ENCODE measurements at regions not wholly inside any gene's neighbourhood (a gene's known extent, or its start where the extent isn't known, plus 50 kb on each side); places are given as distances from the start of the nearest gene placed in this dataset.
A peak's percentile ranks its signal among the peaks of the same experiment; 100 is the strongest.

DNA sequence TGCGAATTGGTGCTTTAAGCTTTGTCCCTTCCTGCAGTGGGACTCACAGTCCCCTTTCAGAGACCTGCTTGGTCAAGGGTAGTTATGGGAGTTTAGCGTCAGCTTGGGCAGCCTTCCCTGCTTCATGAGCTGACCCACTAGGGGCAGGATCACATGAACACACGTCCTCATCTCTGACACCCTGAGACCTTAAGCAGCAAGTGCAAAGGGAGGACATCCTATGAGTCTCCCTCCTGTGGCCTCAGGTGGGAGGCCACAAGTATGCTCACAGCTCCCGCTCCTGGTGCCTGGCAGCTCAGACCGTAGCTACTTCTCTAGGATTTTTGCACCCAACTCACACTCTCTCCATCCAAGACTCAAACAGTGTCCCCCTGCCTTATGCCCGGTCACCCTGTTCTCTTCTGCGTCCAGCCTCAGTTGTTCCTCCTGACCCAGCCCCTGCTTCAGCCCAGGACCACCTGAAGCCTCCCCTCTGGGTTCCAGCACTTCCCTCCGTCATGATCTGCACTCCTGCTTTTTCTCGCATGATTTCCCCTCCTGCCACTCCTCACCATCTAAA, 136.6 kb upstream of the FAM20C start:
- Histone ChIP-seq H3K9me3 (no peaks in the 10 kb centered on the region), H3K27me3 (no peaks in the 10 kb centered on the region), H3K36me3 (no peaks in the 10 kb centered on the region), H3K4me1 (ENCODE audit: control insufficient read depth in 1 of 2, insufficient read depth in 1 of 2, low read depth in 1 of 2, low read length in 1 of 2) (peaks cover 13 to 18% of the 10 kb centered on the region in 2 experiments), H3K27ac (no peak overlapping the region), H3K4me3 (ENCODE audit: low read depth in 1 of 2, low read length in 1 of 2) (no peak overlapping the region)
- no peak for TF ChIP-seq CTCF (IDR thresholded peaks at IDR 0.05)

- TF ChIP-seq CTCF (IDR thresholded peaks at IDR 0.05), result no peak
- Histone ChIP-seq H3K27me3 (no peaks in the 10 kb centered on the region), H3K36me3 (no peaks in the 10 kb centered on the region), H3K9me3 (no peaks in the 10 kb centered on the region), H3K4me1 (ENCODE audit: control insufficient read depth in 1 of 2, insufficient read depth in 1 of 2, low read depth in 1 of 2, low read length in 1 of 2) (peaks cover 18 to 25% of the 10 kb centered on the region in 2 experiments), H3K27ac (peak overlapping the region; percentile 64), H3K4me3 (ENCODE audit: low read depth in 1 of 2, low read length in 1 of 2) (no peak overlapping the region)
Measured at GRCh38 chr7:56291-56913, 136.0 kb upstream of the FAM20C start.

DNA sequence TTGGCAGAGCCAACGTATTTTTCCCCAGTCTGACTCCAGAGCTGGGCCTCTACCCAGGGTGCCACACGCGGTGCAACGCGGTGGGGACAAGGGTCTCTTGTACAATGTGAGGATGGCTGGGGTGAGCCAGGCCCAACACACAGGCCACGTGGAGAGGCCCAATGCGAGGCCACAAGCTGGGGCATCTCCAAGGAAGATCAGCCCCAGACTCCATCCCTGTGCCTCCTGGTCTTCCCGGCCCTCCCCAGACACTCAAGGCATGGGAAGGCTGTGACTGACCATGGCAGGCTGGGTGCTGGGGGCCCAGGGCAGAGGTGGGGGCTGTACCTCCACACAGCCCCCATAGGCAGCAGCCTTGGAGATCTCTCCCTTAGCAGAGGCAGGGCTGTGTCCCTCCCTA, 135.3 kb upstream of the FAM20C start:
- no peaks in the 10 kb centered on the region for H3K36me3 ChIP-seq

DNA sequence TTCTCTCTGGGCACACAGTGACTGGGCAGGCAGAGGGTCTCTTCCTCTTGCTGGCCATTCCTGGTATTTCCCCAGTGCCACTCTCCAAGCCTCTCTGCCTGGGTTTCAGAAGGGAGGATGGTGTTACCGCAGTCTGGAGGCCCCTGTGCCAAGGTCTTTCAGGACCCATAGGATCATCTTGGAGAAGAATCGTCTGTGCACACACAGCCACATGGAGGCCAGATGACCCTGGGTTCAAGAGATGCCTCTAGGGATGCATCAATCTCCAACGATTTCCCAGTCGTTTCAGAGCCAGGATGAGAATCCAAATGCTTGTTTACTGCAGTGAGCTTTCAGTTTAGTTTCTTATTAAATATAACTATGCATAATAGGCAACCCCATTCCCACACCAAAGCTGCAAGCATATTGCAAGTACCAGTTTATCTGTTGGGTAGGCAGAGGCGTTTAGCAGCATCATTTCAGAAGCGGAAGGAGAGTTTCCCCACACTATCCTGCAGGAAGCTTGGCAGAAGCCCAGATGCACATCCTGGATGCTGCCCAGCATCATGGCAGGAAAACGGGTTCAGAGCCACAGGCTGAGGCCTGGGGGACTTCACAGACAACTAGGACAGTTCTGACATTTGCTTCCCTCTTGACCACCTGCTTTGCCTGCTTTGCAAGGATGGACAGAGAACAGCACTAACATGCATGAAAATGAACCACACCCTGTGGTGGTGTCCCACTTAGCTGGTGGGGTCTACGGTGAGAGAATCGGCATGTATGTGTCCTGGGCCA, 134.7 kb upstream of the FAM20C start:
- no peaks in the 10 kb centered on the region for H3K9me3 ChIP-seq
- H3K27me3 ChIP-seq, result no peaks in the 10 kb centered on the region
- H3K27ac ChIP-seq, result peak overlapping the region; percentile 64
- peaks cover 21 to 31% of the 10 kb centered on the region in 2 experiments for H3K4me1 ChIP-seq (ENCODE audit: control insufficient read depth in 1 of 2, insufficient read depth in 1 of 2, low read depth in 1 of 2, low read length in 1 of 2)
- no peak for TF ChIP-seq CTCF (IDR thresholded peaks at IDR 0.05)
- H3K4me3 ChIP-seq (ENCODE audit: low read depth in 1 of 2, low read length in 1 of 2), result peak overlapping the region in 1 of 2 experiments; percentile 1
- H3K36me3 ChIP-seq, result no peaks in the 10 kb centered on the region

More for the DNA sequence above, 135.3 kb upstream of the FAM20C start:
- TF ChIP-seq CTCF (IDR thresholded peaks at IDR 0.05), result no peak
- Histone ChIP-seq H3K9me3 (no peaks in the 10 kb centered on the region), H3K4me3 (ENCODE audit: low read depth in 1 of 2, low read length in 1 of 2) (peak overlapping the region in 1 of 2 experiments; percentile 1), H3K27me3 (no peaks in the 10 kb centered on the region), H3K27ac (peak overlapping the region; percentile 64), H3K4me1 (ENCODE audit: control insufficient read depth in 1 of 2, insufficient read depth in 1 of 2, low read depth in 1 of 2, low read length in 1 of 2) (peaks cover 18 to 28% of the 10 kb centered on the region in 2 experiments)

DNA sequence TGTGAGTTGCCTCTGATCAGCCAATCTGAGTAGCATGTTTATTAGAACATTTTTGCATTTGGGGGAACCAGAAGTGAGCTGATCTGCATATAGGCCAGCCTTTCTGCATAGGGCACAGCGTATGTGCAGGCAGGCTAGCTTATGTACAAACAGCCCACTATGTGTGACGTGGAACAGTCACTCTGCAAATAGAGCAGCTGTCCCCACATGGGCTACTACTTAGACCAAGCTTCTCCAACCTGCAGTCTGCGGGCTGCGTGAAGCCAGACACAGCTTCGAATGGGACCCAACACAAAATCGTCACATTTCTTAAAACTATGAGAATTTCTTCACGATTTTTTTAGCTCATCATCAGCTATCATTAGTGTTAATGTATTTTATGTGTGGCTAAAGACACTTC, 134.1 kb upstream of the FAM20C start:
- H3K4me1 ChIP-seq (ENCODE audit: control insufficient read depth in 1 of 2, insufficient read depth in 1 of 2, low read depth in 1 of 2, low read length in 1 of 2), result peaks cover 27 to 38% of the 10 kb centered on the region in 2 experiments
- no peak for TF ChIP-seq CTCF (IDR thresholded peaks at IDR 0.05)
- H3K27me3 ChIP-seq, result no peaks in the 10 kb centered on the region
- H3K9me3 ChIP-seq, result no peaks in the 10 kb centered on the region
- peak overlapping the region; percentile 64 for H3K27ac ChIP-seq
- no peak overlapping the region for H3K4me3 ChIP-seq (ENCODE audit: low read depth in 1 of 2, low read length in 1 of 2)
- H3K36me3 ChIP-seq, result no peaks in the 10 kb centered on the region
